ENCODE measurements at regions not wholly inside any gene's neighbourhood (a gene's known extent, or its start where the extent isn't known, plus 50 kb on each side); places are given as distances from the start of the nearest gene placed in this dataset.

DNA sequence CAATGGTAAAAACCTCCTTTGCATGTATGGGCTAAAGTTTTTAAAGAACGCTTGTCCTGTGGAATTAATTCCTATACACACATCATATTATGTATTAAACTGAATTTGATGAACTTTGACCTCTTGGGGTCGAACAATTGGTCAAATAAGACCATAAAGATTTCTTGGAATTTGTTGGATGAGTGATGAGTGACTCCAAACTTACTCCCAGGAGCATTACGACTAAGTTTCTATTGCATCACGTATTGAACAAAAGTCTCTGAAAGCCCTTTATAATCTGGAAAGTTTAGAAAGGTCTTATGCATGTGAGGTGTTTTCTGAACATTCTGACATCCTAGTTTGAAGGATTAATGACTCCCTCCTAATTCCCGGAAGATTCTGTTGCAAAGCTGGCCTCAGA lies 126.9 kb upstream of the BMP5 start:
- no peak for TF ChIP-seq EZH2phosphoT487 (IDR thresholded peaks at IDR 0.05; ENCODE audit: insufficient read depth, low read depth)
- no peak for TF ChIP-seq EZH2 (IDR thresholded peaks at IDR 0.05; ENCODE audit: insufficient read depth, poor library complexity, severe bottlenecking)

Data from GM23248 (cell line).